ENCODE measurements at regions not wholly inside any gene's neighbourhood (a gene's known extent, or its start where the extent isn't known, plus 50 kb on each side); places are given as distances from the start of the nearest gene placed in this dataset.

DNA sequence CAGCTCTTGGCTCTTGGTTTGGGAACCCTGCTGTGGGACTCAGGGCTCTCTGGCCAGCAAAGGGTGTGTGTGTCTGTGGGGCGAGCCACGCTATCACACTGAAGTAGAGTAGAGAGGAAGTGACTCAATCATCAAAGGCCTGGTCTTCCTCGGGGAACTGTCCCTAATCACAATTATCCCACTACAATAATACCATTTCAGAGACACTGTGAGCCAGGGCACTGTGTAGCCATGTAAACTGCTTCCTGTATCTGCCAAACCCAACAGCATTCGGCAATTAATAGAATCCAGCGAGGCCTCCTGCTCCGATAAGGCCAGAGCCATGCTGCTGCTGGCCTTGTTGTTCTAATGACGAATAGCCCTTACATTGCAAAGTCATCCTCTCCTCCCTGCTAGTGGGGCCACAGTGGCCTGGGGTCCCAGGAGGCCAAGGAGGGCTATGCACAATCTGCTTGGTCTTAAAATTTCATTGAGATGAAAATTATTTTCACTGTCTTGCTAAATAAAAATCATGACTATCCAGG is 49.8 kb upstream of the LMO2 start (continued):
- TF ChIP-seq, protein P1, sequence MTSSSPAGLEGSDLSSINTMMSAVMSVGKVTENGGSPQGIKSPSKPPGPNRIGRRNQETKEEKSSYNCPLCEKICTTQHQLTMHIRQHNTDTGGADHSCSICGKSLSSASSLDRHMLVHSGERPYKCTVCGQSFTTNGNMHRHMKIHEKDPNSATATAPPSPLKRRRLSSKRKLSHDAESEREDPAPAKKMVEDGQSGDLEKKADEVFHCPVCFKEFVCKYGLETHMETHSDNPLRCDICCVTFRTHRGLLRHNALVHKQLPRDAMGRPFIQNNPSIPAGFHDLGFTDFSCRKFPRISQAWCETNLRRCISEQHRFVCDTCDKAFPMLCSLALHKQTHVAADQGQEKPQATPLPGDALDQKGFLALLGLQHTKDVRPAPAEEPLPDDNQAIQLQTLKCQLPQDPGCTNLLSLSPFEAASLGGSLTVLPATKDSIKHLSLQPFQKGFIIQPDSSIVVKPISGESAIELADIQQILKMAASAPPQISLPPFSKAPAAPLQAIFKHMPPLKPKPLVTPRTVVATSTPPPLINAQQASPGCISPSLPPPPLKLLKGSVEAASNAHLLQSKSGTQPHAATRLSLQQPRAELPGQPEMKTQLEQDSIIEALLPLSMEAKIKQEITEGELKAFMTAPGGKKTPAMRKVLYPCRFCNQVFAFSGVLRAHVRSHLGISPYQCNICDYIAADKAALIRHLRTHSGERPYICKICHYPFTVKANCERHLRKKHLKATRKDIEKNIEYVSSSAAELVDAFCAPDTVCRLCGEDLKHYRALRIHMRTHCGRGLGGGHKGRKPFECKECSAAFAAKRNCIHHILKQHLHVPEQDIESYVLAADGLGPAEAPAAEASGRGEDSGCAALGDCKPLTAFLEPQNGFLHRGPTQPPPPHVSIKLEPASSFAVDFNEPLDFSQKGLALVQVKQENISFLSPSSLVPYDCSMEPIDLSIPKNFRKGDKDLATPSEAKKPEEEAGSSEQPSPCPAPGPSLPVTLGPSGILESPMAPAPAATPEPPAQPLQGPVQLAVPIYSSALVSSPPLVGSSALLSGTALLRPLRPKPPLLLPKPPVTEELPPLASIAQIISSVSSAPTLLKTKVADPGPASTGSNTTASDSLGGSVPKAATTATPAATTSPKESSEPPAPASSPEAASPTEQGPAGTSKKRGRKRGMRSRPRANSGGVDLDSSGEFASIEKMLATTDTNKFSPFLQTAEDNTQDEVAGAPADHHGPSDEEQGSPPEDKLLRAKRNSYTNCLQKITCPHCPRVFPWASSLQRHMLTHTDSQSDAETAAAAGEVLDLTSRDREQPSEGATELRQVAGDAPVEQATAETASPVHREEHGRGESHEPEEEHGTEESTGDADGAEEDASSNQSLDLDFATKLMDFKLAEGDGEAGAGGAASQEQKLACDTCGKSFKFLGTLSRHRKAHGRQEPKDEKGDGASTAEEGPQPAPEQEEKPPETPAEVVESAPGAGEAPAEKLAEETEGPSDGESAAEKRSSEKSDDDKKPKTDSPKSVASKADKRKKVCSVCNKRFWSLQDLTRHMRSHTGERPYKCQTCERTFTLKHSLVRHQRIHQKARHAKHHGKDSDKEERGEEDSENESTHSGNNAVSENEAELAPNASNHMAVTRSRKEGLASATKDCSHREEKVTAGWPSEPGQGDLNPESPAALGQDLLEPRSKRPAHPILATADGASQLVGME (CRISPR knock-in tag; IDR thresholded peaks at IDR 0.05) = no peak
- TF ChIP-seq RBM15 (IDR thresholded peaks at IDR 0.05; ENCODE audit: insufficient read depth, low read length) (no peak), SOX6 (IDR thresholded peaks at IDR 0.05) (peak; percentile 33; the same call in 1 of the 2 replicates), RFX5 (IDR thresholded peaks at IDR 0.05; ENCODE audit: low read depth, low read length) (no peak), CHD2 (IDR thresholded peaks at IDR 0.05; ENCODE audit: low read depth, low read length) (no peak), ZKSCAN8 (CRISPR knock-in tag; IDR thresholded peaks at IDR 0.05) (no peak), CHD4 (IDR thresholded peaks at IDR 0.05; ENCODE audit: insufficient read depth, insufficient replicate concordance, low read depth, low read length, poor library complexity, severe bottlenecking) (no peak), NFIC (IDR thresholded peaks at IDR 0.05) (peak; percentile 48), DPF2 (IDR thresholded peaks at IDR 0.05) (peak; percentile 90), ZZZ3 (IDR thresholded peaks at IDR 0.05) (no peak), ZNF316 (IDR thresholded peaks at IDR 0.05) (peak; percentile 83), FOXK2 (conservative IDR thresholded peaks at IDR 0.05 in 1 of 2, IDR thresholded peaks at IDR 0.05 in 1 of 2; ENCODE audit: low read depth in 2 of 2) (peak; percentile 82 to 85), TAL1 (IDR thresholded peaks at IDR 0.05) (peak; percentile 47), TBP (optimal IDR thresholded peaks at IDR 0.05; ENCODE audit: low read depth, low read length) (peak; percentile 31)
- TF ChIP-seq, protein P2, sequence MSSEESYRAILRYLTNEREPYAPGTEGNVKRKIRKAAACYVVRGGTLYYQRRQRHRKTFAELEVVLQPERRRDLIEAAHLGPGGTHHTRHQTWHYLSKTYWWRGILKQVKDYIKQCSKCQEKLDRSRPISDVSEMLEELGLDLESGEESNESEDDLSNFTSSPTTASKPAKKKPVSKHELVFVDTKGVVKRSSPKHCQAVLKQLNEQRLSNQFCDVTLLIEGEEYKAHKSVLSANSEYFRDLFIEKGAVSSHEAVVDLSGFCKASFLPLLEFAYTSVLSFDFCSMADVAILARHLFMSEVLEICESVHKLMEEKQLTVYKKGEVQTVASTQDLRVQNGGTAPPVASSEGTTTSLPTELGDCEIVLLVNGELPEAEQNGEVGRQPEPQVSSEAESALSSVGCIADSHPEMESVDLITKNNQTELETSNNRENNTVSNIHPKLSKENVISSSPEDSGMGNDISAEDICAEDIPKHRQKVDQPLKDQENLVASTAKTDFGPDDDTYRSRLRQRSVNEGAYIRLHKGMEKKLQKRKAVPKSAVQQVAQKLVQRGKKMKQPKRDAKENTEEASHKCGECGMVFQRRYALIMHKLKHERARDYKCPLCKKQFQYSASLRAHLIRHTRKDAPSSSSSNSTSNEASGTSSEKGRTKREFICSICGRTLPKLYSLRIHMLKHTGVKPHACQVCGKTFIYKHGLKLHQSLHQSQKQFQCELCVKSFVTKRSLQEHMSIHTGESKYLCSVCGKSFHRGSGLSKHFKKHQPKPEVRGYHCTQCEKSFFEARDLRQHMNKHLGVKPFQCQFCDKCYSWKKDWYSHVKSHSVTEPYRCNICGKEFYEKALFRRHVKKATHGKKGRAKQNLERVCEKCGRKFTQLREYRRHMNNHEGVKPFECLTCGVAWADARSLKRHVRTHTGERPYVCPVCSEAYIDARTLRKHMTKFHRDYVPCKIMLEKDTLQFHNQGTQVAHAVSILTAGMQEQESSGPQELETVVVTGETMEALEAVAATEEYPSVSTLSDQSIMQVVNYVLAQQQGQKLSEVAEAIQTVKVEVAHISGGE (CRISPR knock-in tag; IDR thresholded peaks at IDR 0.05) = peak in 1 of 3 experiments; percentile 86; a peak in 2 of 6 replicates
- TF ChIP-seq, protein P3, sequence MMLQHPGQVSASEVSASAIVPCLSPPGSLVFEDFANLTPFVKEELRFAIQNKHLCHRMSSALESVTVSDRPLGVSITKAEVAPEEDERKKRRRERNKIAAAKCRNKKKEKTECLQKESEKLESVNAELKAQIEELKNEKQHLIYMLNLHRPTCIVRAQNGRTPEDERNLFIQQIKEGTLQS (IDR thresholded peaks at IDR 0.05) = peak; percentile 80
- TF ChIP-seq, protein P3 (CRISPR knock-in tag; conservative IDR thresholded peaks at IDR 0.05) = no peak
- TF ChIP-seq, protein P4, sequence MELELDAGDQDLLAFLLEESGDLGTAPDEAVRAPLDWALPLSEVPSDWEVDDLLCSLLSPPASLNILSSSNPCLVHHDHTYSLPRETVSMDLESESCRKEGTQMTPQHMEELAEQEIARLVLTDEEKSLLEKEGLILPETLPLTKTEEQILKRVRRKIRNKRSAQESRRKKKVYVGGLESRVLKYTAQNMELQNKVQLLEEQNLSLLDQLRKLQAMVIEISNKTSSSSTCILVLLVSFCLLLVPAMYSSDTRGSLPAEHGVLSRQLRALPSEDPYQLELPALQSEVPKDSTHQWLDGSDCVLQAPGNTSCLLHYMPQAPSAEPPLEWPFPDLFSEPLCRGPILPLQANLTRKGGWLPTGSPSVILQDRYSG (tag; conservative IDR thresholded peaks at IDR 0.05; ENCODE audit: low read depth) = peak; percentile 90; the same call in 1 of the 2 replicates

All from K562 (cell line).